ENCODE measurements at regions not wholly inside any gene's neighbourhood (a gene's known extent, or its start where the extent isn't known, plus 50 kb on each side); places are given as distances from the start of the nearest gene placed in this dataset.

DNA sequence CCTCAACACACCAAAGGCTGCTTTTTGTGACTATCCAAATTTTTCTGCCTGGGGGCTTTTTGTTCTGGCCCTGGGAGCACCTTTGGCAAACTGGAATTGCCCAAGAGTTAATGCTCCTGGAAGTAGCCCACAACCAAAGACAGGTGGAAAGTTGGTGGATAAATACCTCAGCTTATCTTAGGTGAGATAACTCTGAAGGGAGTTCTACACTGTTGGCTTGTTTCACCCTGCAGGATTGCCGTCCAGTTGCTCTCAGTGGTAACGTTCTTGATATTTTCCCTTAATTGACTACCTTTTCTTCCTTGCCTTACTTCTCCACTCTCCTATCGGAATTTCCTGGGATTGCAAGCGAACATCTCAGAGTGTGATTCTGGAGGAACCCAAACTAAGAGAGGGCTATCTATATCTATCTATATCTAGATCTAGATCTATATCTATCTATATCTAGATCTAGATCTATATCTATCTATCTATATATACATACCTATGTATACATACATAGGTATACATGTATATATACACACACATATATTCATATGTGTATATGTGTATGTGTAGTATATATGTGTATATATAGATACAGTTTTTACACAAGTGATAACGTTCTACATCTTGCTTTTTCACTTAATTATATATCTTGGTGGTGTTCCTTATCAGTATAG lies 82.6 kb upstream of the DHX15 start:
- no peak for DNase-seq (ENCODE audit: low spot score)

DNA sequence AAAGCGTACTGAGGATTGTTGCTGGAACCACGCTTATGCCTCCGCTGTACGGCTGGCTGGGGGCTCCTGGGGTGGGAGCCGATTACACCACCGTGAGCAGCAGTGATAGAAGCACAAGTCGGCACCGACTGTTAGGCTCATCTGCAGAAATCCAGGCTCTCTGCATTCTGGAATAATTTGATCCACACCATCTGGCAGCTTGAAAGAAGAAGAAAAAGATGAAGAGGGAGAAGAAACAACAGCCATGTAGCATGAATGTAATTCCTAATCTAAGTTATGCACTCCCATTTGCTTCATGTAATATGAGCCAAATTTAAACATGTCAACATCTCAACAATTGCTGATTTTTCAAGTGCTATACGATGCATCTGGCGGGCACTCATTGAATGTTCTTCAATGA lies 84.6 kb upstream of the DHX15 start:
- DNase-seq (ENCODE audit: low spot score), result no peak

DNA sequence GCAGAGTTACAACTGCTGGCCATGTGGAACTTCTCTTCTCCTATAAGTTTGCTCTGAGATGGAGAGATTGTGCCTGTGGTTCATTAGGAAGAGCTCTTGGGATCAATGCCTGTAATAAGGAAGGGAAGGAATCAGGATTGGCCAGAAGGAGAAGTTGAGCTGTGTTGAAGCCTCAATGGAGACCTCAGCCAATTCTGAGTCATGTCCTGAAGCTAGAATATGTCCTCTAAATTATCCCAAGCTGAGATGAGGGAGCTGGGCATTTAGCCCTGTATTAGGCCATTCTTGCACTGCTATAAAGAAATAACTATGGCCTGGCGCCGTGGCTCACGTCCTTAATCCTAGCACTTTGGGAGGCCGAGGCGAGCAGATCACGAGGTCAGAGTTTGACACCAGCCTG lies 85.4 kb upstream of the DHX15 start:
- DNase-seq (ENCODE audit: low spot score), result no peak

DNA sequence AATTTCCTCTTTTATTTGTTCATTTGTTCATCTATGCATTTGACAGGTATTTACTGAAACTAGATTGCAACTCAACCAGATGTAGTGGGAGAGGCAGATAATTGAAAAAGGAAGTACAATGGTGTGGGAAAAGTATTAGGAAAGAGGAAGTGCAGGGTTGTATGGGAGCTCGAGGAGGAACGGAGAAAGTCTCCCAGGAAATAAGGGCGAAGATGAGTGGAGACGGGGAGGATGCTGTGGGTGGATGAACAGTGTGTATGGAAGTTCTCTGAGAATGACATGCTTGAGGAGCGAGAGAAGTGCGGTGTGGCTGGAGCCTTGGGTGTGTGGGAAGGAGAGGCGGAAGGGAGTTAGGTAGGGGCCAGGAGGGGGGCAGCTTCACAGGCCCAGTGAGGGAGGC lies 87.5 kb upstream of the DHX15 start:
- DNase-seq (ENCODE audit: low spot score), result no peak

DNA sequence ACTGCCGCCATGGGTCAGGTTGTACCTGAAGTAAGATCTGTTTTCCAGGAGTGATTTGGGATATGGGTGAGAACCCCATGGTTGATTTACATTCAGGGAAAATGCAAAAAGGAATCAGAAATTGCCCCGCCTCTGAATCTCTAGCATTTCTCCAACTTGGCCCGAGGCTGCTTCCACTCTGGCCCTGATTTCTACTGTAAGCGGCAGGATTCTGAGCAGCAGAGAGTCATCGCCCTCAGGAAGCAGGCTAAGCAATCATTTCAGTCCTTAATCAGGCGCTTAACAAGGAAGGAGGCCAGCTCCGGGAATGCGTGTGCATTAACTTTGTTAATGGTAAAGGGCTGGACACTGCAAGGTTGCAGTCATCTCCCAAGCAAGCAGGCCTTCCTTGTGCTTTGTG lies 88.5 kb upstream of the DHX15 start:
- DNase-seq (ENCODE audit: low spot score), result no peak

DNA sequence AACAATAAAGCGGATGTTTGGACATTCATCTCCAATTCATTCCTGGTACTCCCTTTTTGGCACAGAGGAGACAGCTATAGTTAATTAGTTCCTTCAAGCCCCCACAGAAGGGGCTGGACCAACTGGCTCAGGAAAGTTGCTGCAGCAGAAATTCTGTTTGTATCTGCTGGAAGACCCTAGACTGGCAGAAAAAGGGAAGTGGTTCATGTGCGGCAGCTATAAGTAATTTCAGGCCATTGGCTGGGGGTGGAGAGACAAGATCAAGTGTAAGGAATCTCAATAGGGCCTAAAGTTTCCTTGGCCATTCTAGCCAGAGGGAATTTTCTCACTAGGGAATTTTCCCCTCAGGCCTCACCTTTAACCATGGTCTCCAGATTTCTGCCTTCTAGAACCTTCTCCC lies 89.9 kb upstream of the DHX15 start:
- no peak for DNase-seq (ENCODE audit: low spot score)

DNA sequence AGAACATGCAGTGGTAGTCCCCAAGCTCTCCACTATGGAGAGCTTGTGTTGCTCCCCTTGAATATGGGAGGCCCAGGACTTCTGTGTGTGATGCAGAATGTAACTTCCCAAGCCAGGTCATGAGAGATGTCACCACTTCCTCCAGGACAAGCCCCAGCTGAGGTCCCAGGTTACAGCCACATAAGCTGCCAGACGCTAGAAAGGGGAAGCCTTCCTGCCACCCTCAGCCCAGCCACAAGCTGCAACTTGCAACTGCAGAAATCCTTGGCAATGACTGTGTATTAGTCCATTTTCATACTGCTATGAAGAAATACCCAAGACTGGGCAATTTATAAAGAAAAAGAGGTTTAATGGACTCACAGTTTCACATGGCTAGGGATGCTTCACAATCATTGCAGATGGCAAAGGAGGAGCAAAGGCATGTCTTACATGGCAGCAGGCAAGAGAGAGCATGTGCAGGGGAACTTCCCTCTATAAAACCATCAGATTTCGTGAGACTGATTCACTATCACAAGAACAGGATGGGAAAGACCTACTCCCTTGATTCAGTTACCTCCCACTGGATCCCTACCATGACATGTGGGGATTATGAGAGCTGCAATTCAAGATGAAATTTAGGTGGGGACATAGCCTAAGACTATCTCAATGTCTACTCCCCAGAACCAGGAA lies 91.5 kb upstream of the DHX15 start:
- no peak for DNase-seq (ENCODE audit: low spot score)

DNA sequence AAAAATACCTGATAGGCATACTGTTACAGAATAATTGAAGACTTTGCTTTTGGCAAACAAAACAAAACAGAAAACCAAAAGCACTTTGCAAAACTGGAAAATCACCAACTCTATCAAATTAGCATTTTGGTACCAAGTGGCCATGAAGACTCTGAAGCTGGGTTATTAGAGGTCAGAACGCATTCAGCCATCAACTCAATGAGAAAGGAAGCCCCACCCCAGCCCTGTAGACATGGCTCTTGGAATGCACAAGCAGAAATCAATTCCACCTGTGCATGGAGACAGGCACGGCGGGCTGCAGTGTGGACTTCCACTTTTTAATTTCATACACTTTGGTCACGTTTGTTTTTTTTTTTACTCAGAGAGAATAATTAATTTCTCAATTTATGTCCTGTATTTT lies 93.6 kb upstream of the DHX15 start:
- no peak for DNase-seq (ENCODE audit: low spot score)

DNA sequence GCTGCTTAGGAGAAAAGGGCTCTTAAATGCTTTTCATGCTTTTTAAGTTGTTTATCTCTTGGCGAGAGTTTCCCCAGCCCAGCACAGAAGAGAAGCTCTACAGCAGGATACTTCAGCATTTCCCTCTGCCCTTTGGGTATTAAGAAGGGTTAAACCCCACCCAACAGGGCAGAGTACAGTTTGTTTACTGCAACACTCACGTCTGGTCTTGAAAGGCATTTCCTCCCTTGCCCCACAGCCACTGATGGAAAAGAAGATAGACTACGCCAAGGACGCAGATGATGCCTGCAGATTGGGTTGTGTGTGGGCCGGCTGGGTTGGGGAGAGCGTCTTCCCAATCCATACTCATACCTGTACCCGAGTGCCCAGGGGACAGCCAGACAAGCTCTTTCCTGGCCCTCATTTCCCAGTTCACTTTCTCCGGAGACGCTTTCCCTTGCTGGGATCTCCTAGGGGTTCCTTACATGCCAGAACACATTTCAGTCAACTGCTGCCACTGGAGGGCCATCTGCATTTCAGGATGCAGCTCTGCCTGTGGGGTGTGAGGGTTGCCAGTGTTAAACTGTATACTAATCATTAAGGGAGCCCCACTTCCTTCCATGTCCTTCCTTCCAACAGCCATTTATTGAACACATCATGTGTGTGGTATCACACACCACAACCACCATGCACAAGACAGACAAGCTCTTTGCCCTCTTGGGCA lies 96.5 kb upstream of the DHX15 start:
- no peak for DNase-seq (ENCODE audit: low spot score)

DNA sequence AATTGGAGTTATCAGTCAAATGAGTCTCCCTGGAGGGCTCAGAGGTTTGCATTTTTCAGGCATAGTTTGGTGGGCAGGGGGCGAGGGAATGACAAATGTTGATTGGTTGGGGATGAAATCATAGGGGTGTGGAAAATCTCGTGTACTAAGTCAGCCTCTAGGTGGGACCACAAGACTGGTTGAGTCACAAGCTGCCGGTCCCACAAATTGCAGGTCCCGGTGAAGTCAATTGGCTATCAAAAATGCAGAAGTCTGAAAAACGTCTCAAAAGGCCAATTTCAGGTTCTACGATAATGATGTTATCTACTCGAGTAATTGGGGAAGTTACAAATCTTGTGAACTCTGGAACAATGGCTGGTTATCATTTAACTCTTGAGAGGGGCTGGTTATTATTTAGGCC lies 98.8 kb upstream of the DHX15 start:
- DNase-seq (ENCODE audit: low spot score), result no peak

DNA sequence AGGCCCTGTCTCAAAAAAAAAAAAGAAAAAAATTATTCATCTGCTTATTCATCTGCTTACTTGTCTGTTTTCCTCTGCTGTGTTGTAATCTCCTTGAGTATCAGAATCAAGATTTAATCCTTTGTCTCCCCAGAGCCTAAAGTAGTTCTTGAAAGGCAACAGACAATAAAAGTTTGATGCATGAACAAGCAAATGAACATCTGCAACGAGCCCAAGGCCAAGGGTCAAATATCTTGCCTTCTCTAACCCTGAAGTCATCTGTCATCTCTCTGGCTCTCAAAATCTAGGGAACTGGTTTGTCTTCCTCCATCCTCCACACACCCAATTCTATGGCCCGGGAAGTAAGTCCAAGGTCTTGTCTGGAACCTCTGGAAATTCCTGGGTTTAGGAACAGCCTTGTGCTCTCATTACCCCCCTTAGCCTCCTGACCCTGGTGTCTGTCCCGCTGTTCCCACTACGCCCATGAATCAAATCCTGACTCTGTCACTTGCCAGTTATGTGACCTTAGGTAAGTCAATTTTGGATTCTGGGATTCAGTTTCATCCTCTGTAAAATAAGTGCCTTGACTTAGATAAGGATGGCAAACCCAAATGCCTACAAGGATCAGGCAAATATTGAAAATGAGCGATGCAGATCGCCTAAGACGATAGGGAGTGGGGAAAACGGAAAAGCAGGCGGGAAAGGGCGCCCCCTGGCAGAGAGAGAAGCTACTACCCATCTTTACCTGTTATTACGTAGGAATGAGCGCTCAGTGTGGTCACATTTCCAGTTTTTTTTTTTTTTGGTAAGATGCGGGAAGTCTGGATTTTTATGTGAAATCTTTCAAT lies 102.7 kb upstream of the DHX15 start:
- no peak for DNase-seq (ENCODE audit: low spot score)

DNA sequence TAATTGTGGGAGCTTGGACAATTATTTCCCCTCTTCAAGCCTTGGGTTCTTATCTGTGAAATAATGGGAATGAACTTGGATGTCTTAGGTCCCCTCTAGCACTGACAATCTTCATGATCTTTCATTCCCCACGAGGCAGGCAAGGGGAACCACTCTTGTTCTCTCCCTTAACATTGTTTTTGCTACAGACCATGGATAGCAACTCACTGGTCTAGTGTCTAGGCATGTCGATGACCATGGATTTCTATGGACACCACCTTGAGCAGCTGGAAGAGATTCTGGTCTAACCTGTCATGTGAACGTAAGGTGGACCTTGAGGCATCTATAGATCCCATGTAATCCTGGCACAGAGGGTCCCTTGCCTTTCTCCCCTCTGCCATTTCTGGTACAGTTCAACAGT lies 104.1 kb upstream of the DHX15 start:
- no peak for DNase-seq (ENCODE audit: low spot score)

DNA sequence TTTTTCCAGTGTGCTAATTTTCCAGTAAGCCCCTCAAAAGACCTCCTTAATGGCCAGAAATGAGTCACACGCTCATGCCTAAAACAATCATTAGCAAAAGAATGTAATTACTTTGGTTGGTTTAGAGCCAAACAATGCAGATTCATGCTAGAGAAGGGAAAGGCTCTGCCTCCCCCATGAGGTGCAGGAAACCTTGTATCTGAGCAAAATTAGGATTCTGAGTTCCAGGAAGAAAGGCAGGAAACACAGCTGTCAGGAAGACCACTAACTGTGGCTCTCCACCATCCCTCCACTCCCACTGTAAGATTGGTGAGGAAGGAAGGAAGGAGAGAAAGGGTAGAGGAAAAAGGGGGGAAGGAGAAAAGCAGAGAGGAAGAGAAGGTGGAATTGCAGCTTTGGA lies 104.9 kb upstream of the DHX15 start:
- no peak for DNase-seq (ENCODE audit: low spot score)

DNA sequence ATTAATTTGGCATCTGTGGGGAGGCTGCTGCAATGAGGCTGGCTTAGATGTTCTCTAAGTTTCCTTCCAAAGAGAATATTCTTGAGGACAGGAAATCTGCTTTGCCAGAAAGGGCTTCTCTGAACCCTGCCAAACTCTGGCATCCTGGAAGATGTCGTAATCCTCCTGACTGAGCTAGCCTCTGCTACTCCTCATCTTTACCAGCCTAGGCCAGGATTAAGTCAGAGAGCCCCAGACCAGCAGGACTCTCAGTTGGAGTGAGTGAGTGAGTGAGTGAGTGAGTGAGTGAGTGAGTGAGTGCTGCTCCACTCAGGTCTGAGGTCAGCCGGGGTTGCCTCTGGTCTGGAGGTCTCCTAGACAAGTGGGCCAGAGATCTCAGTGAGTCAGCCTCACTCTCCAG lies 104.9 kb upstream of the SOD3 start:
- DNase-seq (ENCODE audit: low spot score), result no peak

DNA sequence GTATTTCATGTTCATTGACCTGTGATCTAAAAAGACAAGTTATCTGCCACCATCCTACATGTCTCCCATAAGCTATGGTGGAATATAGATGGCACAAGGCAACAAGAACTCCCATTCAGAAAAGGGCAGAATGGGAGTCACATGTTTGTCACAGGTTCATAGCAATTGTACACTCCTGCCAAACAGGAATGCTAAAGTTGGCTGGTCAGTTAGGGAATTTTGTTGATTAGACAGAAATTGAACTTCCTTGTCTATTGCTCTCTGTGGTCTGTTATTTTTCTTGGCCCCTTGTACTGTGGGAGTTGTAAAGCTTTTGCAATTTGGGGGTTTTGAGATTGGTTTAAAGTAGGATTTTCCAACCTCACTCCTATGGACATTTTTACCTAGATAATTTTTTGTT lies 101.7 kb upstream of the SOD3 start:
- DNase-seq (ENCODE audit: low spot score), result no peak

DNA sequence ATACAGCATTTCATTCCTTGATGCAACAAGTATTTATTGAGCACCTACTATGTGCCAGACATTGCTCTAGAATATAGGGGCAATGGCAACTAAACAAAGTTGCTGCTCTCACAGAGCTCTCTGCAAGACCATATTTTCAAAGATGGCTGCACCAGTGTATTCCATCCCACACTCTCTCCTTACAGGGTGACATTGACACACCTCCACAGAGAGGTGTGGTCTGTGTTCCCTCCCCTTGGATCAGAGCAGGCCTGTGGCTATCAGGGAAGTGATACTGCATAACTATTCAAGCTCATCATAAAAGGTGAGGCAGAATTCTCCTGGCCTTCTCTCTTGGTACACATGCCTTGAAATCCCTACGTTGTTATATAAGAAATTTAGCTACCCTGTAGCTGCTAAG lies 95.3 kb upstream of the SOD3 start:
- no peak for DNase-seq (ENCODE audit: low spot score)

DNA sequence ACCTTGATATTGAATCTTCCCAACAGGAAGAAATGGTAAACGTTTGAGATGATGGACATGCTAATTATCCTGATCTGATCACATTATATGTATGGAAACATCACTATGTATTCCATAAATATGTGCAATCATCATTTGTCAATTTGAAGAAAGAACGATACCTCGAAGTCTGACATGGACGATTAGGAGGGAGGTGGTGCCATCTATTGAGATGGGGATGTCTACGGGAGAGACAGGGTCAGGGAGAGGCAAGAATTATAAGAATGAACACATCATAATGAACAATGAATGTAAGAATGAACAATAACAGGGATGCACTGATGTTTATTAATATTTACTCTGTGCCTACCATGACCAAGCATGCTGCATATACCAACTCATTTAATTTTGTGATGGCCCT lies 93.7 kb upstream of the SOD3 start:
- DNase-seq (ENCODE audit: low spot score), result no peak

DNA sequence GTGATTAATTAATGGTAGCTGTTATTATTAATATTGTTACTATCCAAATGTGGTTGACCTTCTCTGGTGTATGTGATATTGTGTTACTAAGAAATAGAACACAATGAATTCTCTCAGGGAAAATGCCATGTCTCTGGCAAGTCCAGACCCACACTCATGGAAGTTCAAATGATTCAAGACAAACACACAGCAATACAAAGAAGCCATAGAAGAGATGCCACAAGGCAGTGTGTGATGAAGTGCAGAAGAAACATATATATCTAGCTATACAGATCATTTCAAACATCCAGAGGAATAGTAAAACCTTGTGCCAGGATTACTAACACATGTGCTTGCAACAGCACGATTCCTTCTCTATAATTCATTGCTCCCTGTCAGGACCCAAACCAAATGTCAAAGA lies 93.1 kb upstream of the SOD3 start:
- DNase-seq (ENCODE audit: low spot score), result no peak

DNA sequence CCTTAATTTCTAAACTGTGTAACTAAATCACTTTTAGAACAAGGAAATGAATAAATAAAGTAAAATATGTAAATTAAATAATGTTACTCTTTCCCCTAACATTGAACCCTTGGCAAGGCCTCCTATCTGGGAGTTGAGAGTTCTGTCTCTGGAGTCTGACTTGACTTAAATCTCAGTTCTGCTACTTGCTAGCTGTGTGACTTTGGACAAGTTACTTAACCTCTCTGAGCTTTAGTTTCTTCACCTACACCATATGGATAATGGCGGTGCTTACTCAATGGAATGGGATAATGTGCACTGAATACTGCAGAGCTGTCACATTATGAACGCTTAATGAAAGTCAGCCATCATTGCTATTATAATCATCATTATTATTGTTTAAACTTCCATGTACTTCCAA lies 92.1 kb upstream of the SOD3 start:
- DNase-seq (ENCODE audit: low spot score), result no peak

DNA sequence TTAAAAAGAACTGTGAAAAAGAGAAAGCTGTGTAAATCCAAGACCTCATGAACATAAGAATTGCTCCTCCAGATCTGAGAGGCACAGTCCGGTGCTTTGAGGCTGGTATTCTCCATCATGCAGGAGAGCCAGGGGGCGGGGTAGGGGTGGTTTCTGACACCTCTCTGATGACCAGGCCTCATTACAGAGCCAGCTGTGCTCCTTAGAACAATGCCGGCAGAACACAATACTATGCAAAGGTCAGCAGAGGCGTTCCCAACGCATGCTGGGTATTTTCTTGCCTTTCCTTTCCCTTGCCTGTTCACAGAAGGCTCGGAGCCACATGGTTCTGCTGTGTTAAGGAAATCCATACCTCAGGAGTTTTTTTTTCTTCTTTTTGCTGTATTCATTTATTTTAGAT lies 91.2 kb upstream of the SOD3 start:
- DNase-seq (ENCODE audit: low spot score), result no peak

DNA sequence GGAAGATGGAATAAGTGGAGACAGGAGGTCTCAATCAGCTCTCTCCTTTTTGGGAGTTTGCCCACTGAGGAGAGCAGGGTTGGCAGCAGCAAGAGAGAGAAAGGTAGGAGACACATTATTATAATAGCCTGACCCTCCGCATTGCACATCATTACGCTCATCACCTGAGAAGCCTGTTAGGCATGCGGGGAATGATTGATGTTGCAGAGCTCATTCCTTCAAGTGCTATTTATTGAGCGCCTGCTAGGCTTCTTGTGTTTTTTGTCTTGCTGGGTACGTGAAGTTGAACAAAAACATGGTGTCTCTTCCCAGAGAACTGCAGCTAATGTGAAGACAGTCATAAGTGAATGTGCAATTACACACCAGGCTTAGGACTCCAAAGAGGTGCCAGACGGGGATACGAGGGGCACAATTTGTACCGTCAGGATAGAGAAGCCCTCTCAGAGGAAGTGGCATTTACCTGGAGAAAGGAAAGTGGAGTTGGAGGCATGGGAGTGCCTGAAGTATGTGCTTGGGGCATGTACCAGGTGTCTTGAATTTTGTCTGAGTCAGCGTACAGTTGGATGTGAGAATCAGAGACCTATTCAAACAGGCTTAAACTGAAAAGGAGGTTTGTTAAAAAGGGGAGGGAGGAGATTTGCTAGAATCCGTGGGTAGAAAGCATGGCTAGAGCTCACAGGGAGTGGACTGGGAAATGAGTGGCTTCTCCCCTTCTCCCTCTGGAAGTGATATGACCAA lies 90.2 kb upstream of the SOD3 start:
- no peak for DNase-seq (ENCODE audit: low spot score)

DNA sequence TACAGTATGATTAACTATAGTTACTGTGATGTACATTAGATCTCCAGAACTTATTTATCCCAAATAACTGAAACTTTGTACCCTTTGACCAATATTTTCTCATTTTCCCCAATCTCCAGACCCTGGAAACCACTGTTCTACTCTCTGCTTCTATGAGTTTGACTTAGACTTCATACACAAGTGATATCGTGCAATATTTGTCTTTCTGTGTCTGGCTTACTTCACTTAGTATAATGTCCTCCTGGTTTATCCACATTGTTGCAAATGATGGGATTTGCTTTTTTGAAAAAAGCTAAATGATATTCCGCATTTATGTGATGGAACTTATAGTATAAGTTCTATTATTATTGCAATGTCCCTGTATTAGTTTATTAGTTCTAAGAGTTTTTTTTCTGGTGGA lies 81.8 kb upstream of the SOD3 start:
- no peak for DNase-seq (ENCODE audit: low spot score)
